ENCODE measurements at regions not wholly inside any gene's neighbourhood (a gene's known extent, or its start where the extent isn't known, plus 50 kb on each side); places are given as distances from the start of the nearest gene placed in this dataset.
"Not testable (repeated sequence)": the region's sequence is repeated elsewhere in the genome, so short reads cannot be mapped to it uniquely, and the experiment has no call there.

DNA sequence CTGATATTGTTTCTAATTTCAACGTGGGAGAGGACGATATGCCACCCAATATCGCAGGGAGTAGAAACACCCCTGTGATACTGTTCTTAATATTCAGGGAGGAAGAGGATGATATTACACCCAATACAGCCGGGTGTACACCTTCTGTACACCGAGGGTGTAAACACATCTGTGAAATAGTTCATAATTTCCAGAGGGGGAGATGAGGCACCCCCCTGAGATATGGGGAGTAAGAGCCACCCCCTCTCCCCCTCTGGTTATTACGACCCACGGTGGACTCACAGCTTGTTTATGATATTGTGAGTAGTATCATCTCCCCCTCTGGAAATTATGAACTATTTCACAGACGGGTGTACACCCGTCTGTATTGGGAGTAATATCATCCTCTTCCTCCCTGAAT is 403.9 kb upstream of the TMEFF2 start:
- TF ChIP-seq LARP7 (IDR thresholded peaks at IDR 0.05); BHLHE40 (IDR thresholded peaks at IDR 0.05; ENCODE audit: borderline replicate concordance in 1 of 2, low read depth in 2 of 2, low read length in 1 of 2): not testable (repeated sequence)
- TF ChIP-seq, protein P1, sequence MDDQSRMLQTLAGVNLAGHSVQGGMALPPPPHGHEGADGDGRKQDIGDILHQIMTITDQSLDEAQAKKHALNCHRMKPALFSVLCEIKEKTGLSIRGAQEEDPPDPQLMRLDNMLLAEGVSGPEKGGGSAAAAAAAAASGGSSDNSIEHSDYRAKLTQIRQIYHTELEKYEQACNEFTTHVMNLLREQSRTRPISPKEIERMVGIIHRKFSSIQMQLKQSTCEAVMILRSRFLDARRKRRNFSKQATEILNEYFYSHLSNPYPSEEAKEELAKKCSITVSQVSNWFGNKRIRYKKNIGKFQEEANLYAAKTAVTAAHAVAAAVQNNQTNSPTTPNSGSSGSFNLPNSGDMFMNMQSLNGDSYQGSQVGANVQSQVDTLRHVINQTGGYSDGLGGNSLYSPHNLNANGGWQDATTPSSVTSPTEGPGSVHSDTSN (IDR thresholded peaks at IDR 0.05; ENCODE audit: insufficient replicate concordance, low read depth, low read length): not testable (repeated sequence)
- TF ChIP-seq, protein P2, sequence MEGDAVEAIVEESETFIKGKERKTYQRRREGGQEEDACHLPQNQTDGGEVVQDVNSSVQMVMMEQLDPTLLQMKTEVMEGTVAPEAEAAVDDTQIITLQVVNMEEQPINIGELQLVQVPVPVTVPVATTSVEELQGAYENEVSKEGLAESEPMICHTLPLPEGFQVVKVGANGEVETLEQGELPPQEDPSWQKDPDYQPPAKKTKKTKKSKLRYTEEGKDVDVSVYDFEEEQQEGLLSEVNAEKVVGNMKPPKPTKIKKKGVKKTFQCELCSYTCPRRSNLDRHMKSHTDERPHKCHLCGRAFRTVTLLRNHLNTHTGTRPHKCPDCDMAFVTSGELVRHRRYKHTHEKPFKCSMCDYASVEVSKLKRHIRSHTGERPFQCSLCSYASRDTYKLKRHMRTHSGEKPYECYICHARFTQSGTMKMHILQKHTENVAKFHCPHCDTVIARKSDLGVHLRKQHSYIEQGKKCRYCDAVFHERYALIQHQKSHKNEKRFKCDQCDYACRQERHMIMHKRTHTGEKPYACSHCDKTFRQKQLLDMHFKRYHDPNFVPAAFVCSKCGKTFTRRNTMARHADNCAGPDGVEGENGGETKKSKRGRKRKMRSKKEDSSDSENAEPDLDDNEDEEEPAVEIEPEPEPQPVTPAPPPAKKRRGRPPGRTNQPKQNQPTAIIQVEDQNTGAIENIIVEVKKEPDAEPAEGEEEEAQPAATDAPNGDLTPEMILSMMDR (IDR thresholded peaks at IDR 0.05 in 2 of 3, conservative IDR thresholded peaks at IDR 0.05 in 1 of 3; ENCODE audit: control insufficient read depth in 2 of 3, extremely low read depth in 1 of 3, insufficient read depth in 1 of 3, low read depth in 3 of 3, low read length in 3 of 3): not testable (repeated sequence)

Measured in GM12878 (cell line).